RPMI7951 (cell line): ENCODE measurements at regions not wholly inside any gene's neighbourhood (a gene's known extent, or its start where the extent isn't known, plus 50 kb on each side); places are given as distances from the start of the nearest gene placed in this dataset.

Source experiments
- DNase-seq: peaks from one replicate; pipeline ENCODE4 v3.0.0-alpha.2; 2012; ENCODE audit warnings: low read depth

DNA sequence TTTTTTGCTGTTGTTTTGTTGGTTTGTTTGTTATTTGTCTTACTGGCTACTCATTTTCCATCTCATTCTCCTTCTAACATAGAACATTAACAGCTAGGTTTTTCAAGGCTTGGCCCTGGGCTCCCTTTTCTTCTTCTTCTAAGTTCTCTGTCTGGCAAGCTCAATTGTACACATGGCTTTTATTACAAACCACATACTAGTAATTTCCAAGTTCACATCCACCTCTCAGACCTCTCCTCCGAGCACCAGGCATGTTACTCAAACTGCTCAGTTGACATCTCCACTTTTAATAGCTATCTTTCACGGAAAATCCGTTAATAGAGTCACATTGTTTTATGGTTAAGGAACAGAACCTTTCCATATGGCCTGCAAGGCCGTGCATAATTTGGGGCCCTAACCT is 736.9 kb upstream of the ADAMTS5 start:
- DNase-seq = peak; percentile 14

- peak; percentile 73 for DNase-seq
Observed at GRCh38 chr21:27700974-27701614, 734.2 kb upstream of the ADAMTS5 start.

DNA sequence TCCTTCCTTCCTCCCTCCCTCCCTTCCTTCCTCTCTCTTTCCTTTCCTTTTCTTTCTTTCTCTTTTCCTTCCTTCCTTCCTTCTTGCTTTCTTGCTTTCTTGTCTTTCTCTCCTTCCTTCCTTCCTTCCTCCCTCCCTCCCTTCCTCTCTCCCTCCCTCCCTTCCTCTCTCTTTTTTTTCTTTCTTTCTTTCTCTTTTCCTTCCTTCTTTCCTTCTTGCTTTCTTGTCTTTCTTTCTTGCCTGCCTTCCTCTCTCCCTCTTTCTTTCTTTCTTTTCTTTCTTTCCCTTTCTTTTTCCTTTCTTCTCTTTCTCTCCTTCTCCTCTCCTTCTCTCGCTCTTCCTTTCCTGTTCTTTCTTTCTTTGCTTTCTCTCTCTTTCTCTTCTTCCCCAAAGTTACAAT is 728.4 kb upstream of the ADAMTS5 start:
- DNase-seq = no peak

GRCh38 chr21:27694667-27695066 is 727.8 kb upstream of the ADAMTS5 start:
- peak; percentile 52 for DNase-seq

GRCh38 chr21:27693376-27693775 is 726.5 kb upstream of the ADAMTS5 start:
- DNase-seq = peak; percentile 85

DNA sequence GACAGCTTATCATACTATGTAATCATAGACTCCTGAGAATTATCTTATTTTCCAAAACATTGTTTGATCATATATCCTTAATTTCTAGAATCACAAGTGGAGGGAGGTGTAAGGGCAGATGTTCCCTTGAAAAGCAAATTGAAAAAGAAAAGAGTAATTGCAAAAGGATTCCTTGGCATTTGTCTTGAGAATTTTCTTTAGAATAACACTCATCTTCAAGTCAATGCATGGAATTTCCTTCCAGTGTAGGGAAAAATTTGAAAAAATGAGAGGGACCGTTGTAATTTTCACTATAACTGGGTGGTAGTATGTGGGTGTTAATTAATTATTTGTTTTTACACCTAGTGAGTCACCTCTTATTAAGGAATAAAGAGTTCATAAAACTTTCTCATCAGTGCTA is 724.6 kb upstream of the ADAMTS5 start:
- DNase-seq = no peak

DNA sequence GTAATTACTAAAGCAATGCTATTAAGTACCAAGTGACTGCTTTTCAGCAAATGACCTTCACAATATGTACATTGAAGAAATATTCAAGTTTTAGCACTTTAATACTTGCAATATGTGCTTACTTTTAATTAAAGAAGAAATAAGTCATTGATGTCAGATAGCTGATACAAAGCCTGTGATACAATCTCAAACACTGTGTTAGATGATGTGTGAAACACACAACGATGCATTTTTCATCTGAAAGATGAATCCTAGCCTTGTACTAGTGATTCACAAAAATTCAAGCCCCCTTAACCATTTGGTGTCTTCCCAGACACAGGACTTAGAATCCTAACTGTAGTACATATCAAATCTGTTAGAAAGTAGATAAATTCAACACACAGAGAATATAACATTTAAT is 724.1 kb upstream of the ADAMTS5 start:
- no peak for DNase-seq

DNA sequence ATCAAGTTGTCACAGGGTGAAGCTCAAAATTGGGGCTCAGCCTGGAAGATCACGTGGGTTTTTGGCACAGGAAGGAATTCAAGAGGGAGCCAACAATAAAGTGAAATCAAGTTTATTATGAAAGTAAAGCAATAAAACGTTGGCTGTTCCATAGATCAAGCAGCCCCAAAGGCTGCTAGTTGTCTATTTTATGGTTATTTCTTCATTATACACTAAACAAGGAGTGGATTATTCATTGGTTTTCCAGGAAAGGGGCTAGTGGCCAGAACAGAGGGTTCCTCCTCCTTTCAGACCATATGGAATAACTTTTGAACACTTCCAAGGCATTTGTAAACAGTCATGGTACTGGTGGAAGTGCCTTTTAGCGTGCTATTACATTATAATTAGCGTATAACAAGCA is 723.5 kb upstream of the ADAMTS5 start:
- DNase-seq = no peak

DNA sequence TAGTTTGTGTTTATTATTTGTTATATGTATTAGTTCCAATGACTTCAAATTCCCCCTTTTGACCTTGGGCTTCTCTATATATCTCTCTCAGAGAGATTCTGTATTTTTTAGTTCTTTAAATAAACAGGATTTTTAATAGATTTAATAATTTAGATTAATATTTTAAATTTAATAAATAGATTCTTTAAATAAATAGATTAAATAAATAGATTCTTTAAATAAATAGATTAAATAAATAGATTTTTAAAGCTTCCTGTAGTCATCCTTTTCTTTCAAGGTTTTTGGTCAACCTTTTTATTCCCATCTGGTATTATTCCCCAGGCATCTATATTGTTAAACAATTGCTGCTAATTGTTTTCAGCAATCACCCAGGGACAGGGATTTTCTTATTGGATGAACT is 721.9 kb upstream of the ADAMTS5 start:
- no peak for DNase-seq

- DNase-seq = no peak
Observed at GRCh38 chr21:27683292-27683691, 716.4 kb upstream of the ADAMTS5 start.

DNA sequence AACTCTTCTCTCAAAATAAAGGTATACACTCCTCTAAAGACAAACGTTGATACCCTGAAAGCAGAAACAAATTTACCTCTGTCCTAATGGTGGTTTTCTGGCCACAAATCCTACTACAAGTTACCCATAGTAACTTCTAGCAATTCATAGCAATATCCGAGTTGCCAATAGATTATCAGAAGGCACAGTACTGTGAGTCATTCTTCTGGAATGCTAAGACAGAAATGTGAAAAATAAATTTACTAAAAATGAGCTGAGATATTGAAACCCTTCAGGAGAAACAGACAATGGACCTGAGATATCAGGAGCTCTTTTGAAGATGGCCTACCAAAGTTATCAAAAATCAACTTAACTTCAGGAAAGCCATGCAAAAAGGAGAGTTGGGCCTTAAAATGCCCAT is 715.0 kb upstream of the ADAMTS5 start:
- DNase-seq = peak; percentile 4

DNA sequence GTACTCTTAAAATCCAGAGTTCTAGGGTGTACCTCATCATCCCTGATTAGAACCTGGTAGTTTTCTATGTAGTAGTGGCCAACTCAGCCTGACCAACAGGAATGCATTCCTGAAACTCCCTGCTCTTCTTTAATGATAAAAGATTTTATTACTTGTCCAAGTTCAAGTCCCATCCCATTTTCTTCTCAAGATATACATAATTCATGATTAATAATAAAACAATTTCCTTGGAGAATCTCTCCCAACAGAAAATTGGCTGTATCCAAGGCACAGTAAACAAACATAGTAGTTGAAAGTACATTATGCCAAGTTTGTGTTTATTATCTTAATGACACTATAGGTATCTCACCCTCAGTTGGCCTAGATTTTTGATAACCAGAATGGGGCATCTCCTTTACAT is 714.1 kb upstream of the ADAMTS5 start:
- DNase-seq = no peak

DNA sequence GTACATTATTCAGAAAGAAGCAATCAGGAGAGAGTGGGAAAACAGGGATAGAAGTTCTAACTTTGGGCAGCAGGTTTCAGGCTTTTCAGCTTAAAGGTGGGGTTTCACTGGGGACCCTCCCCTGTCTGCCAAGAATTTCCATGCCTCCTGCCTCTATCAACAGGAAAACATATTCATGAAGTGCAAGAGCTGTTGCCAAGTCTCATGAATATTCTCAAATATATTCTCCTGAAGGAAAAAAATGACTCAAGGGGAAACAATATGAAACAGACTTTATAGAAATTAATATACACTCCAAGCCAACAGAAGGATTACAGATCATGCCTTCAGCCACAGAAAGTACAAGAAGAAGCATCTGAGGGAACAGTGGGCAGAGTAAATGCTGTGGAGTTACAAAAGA is 713.3 kb upstream of the ADAMTS5 start:
- no peak for DNase-seq

DNA sequence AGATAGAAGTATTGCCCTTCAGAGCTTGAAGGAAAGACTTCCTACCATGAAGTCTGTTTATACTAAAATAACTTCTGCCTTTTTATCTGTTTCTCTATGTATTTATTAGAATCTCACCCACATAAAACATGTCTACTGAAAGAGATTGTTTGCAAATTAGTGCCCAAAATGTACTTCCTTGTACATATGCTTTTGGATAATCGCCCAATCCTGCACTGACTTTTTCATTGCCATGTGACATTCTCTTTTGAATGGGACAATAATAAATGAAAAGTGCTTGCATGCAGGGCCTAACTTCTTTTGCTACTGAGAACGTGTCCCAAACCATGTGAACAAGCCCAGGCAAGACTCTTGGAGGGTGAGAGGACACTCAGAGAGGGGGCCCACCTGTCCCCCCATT is 711.6 kb upstream of the ADAMTS5 start:
- no peak for DNase-seq

- no peak for DNase-seq
Observed at GRCh38 chr21:27677546-27677945, 710.7 kb upstream of the ADAMTS5 start.

DNA sequence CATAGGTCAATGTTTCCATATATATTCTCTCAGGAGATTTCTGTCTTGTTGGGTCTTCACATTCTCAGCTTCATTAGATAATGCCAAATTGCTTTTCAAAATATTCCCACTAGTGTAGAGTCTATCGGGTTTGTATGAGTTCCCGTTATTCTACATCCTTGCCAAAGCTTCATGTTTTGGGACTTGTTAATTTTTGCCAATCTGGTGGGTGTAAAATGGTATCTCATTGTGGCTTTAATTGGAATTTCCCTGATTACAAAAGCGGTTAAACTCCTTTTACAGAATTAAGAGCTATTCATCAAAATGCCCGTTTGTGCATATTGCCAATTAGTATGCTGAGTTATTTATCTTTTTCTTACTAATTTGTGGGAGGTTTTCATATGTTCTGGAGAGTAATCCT is 708.4 kb upstream of the ADAMTS5 start:
- DNase-seq = no peak

DNA sequence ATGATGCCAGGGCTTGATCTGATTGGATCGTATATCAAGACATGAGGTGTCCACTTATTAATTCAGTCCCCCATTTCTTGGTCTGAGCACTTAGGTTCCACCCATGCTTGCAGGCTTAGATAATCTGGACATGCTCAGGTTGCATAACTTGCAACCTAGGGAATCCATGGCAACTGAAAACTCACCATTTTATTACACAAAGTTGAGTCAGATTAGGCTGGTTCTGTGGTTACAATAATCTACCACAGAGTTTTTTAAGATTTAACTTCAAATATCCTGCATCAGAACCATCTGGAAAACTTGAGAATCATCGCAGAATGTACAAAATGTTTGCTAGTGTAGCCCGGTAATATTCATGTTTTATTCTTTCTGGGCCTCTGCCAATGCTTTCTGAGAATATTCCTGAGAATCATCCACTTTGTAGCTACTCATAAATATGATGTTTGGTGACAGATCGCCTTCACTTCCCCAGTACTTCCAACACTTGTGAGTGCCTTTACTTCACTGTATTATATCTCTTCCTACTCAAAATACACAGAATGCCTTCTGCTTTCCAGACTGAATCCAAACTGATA is 707.2 kb upstream of the ADAMTS5 start:
- peak; percentile 74 for DNase-seq

DNA sequence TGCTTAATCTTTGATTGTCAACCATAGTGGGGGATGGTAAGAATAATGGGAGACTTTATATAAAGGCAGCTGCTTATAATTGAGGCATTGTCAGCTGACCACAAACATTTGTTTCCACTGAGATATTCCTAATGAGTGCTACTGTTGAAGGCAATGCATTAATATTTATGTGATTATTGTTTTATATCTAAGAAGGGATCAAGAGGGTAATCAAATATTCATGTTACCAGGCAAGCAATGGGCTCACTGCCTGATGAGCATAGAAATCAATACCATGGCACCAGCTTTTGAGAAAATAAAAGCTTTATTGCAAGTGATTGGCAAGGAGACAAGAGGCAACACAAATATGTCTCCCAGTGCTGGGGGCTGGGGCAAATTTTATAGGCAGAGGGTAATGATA is 706.7 kb upstream of the ADAMTS5 start:
- DNase-seq = no peak

DNA sequence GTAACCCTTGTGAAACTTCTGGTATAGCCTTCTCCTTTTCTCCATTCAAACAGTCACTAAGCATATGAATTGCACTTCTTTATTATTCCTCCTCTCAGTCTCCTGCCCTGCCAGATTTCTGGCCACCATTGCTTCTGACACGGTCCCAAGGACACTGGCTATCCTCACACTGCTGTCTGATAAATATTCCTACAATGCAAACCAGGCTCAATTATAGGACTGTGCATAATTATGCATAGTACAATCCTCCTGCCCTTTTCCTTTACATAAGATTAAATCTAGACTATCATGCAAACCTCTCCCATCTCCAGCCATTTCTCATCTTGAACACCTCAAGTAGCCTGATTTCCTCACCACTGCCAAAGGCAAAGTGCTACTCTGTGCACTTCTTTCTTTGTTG is 704.3 kb upstream of the ADAMTS5 start:
- no peak for DNase-seq

- no peak for DNase-seq
Observed at GRCh38 chr21:27653481-27653880, 686.6 kb upstream of the ADAMTS5 start.

DNA sequence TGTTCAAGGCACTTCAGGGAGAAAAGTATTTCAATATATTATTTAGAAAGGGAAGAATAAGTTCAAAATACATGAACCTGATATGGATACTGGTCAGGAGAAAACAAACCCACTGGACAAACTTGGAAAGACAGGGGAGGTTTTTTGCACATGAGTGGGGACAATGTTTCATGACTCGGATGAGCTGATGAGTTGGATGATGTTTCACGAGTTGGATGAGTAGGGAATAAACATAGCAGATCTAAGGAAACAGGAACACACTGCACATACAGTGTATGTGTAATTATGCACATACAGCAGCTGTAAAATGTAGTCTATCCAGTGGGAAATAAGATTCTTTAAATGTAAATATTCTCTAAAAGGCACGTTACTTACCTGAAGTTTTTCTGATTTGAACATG is 682.9 kb upstream of the ADAMTS5 start:
- peak; percentile 4 for DNase-seq

DNA sequence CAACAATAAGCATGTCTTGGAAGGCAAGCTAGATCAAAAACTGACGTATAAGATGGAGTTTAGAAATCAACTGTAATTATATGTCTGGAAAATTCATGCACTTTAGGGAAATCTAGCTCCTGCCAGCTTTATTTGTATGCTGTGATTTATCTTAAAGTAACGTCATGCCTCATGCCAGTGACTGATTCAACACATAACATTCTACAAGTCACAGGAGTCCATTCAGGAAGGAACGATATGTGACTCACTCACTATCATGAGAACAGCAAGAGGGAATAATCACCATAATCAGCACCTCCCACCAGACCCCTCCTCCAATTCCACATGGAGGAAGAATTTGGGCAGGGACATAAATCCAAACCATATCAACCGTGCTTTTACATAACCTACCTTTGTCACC is 682.4 kb upstream of the ADAMTS5 start:
- DNase-seq = peak; percentile 81

DNA sequence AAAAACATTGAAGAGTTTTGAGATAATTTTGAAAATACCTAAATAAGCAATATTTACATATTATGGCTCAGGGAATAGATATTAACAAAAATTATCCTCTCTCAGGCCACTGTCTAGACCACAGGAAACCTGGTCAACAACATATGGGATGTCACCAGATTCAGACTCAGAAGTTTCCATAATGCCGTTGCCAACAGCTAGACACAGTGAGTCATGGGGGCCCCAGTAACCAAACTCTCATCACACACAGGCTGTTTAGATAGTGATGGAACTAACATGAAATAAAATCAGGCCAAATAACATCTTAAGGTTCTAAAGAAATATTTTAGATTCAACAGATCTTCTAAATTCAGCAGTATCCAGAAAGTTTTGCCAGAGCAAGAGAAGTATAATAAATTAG is 681.7 kb upstream of the ADAMTS5 start:
- peak; percentile 85 for DNase-seq

DNA sequence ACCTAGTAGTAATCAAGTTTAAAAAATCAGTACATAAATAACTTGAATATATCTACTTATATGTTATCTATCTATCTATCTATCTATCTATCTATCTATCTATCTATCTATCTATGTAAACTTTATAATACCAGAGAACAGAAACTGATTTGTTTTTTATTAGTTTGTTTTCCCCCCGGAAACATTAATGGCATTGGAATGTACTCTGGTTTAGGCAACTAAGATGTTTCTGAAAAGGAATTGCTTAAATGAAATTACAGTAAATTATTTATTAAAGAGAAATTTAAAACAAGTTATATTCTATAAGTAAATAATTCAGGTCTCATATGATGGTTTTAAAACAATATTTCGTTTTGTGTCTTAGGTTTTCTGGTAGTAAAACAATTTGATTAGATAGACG is 681.0 kb upstream of the ADAMTS5 start:
- peak; percentile 8 for DNase-seq
